Endothelial cell of umbilical vein (primary cell): ENCODE measurements at regions not wholly inside any gene's neighbourhood (a gene's known extent, or its start where the extent isn't known, plus 50 kb on each side); places are given as distances from the start of the nearest gene placed in this dataset.

Experiments
- BruUV-seq: library from RNA; stranded (reverse); fragments of 400-500 nt; replicated peaks from 2 replicates; lab custom pipeline; 2021; lab: Mats Ljungman, UMichigan
- CTCF ChIA-PET: fragments of 300-600, 350-600 bp; sonication (Branson Sonifier 250); formaldehyde crosslinking; loops from one replicate; lab custom pipeline; 2021; ENCODE audit warnings: antibody characterized with exemption, inconsistent platforms; lab: Charles Lee
- POLR2A ChIA-PET: fragments of 300-600, 350-600 bp; sonication (Branson Sonifier 250); formaldehyde crosslinking; loops from one replicate; lab custom pipeline; 2021; ENCODE audit warnings: antibody characterized with exemption, inconsistent platforms; lab: Charles Lee
- DNase-seq: peaks from one replicate; pipeline ENCODE4 v3.0.0-alpha.2; 2011; ENCODE audit warnings: low read depth, low spot score
- FAIRE-seq: peaks from 2 replicates; lab custom pipeline; 2011; peaks lifted over from hg19 to GRCh38; lab: Jason Lieb, UNC
- H2AFZ ChIP-seq: 2 replicates; pipeline ENCODE4 v1.6.0; 2012; ENCODE audit warnings: low read depth, low read length, control low read depth, inconsistent platforms
- H3K27ac ChIP-seq: 2 replicates; pipeline ENCODE4 v1.5.1; 2011; ENCODE audit warnings: low read depth, mild to moderate bottlenecking, control low read depth, low read length, moderate library complexity; ENCODE audit not compliant: insufficient read depth
- H3K27me3 ChIP-seq, 2 experiments: 2 replicates each; pipeline versions ENCODE4 v1.6.0 to v1.6.1; 2011; ENCODE audit warnings: low read length in 2 of 2, mixed read lengths in 1 of 2; ENCODE audit not compliant: control insufficient read depth in 2 of 2, insufficient read depth in 2 of 2
- H3K36me3 ChIP-seq, 2 experiments: 2 replicates in 1 of 2; 3 replicates in 1 of 2; pipeline ENCODE4 v1.5.1; 2011; ENCODE audit warnings: low read length in 2 of 2, mild to moderate bottlenecking in 1 of 2, moderate library complexity in 1 of 2; ENCODE audit not compliant: control insufficient read depth in 2 of 2, insufficient read depth in 2 of 2; ENCODE audit errors: extremely low read depth in 1 of 2
- H3K4me1 ChIP-seq: 3 replicates; pipeline ENCODE4 v1.5.1; 2011; ENCODE audit warnings: mild to moderate bottlenecking, low read length; ENCODE audit not compliant: control insufficient read depth, insufficient read depth; ENCODE audit errors: extremely low read depth
- H3K4me2 ChIP-seq: 2 replicates; pipeline ENCODE4 v1.6.1; 2011; ENCODE audit warnings: low read length, control low read depth, mixed read lengths; ENCODE audit not compliant: insufficient read depth
- H3K4me3 ChIP-seq, 3 experiments: fragments of 200-600 bp in 1 of 3; sonication (generic), shearing (Covaris generic) in 1 of 3; replicated peaks in 1 of 3; 2 replicates each; pipeline ENCODE4 v1.5.1; 2011 to 2016; ENCODE audit warnings: control low read depth in 3 of 3, low read length in 3 of 3, mild to moderate bottlenecking in 2 of 3, inconsistent platforms in 1 of 3, low read depth in 1 of 3, moderate library complexity in 1 of 3; ENCODE audit not compliant: insufficient read depth in 1 of 3
- H3K79me2 ChIP-seq: 2 replicates; pipeline ENCODE4 v1.6.0; 2012; ENCODE audit warnings: low read length, inconsistent platforms; ENCODE audit not compliant: control insufficient read depth, insufficient read depth
- H3K9ac ChIP-seq: replicated peaks from 2 replicates; pipeline ENCODE3; 2011; ENCODE audit warnings: low read length, control low read depth; ENCODE audit not compliant: insufficient read depth; ENCODE audit errors: extremely low read depth
- H3K9me1 ChIP-seq: replicated peaks from 3 replicates; pipeline ENCODE4 v1.6.0; 2011; ENCODE audit warnings: mild to moderate bottlenecking, low read length; ENCODE audit not compliant: control insufficient read depth, insufficient read depth; ENCODE audit errors: extremely low read depth
- H3K9me3 ChIP-seq: replicated peaks from 2 replicates; pipeline ENCODE4 v1.5.1; 2012; ENCODE audit warnings: low read length, inconsistent platforms; ENCODE audit not compliant: control insufficient read depth, insufficient read depth
- H4K20me1 ChIP-seq: replicated peaks from 2 replicates; pipeline ENCODE3; 2011; ENCODE audit warnings: mild to moderate bottlenecking, low read length; ENCODE audit not compliant: control insufficient read depth, insufficient read depth; ENCODE audit errors: extremely low read depth
- EZH2 ChIP-seq: IDR thresholded peaks from 2 replicates; pipeline ENCODE4 v1.6.1; 2012; ENCODE audit warnings: borderline replicate concordance, low read depth, mild to moderate bottlenecking, moderate library complexity, low read length, inconsistent platforms; ENCODE audit not compliant: severe bottlenecking
- FOS ChIP-seq: IDR thresholded peaks from 2 replicates; pipeline ENCODE4 v1.6.1; 2011; ENCODE audit warnings: mild to moderate bottlenecking, low read length, moderate library complexity, borderline replicate concordance; ENCODE audit not compliant: insufficient read depth
- GATA2 ChIP-seq: IDR thresholded peaks from 2 replicates; pipeline ENCODE4 v1.7.0; 2011; ENCODE audit warnings: low read depth, mild to moderate bottlenecking, moderate library complexity, mixed read lengths, low read length; ENCODE audit not compliant: insufficient read length, insufficient read depth
- JUN ChIP-seq: IDR thresholded peaks from 2 replicates; pipeline ENCODE4 v1.6.1; 2011; ENCODE audit warnings: borderline replicate concordance, low read depth; ENCODE audit not compliant: insufficient read length, insufficient read depth
- MYC ChIP-seq: IDR thresholded peaks from one replicate; pipeline ENCODE4 v1.6.1; 2011; ENCODE audit warnings: mild to moderate bottlenecking, low read depth, low read length
- POLR2A ChIP-seq: IDR thresholded peaks from 2 replicates; pipeline ENCODE4 v1.6.1; 2012; ENCODE audit warnings: low read depth, mild to moderate bottlenecking, control low read depth, low read length
- POLR2AphosphoS5 ChIP-seq: IDR thresholded peaks from 2 replicates; pipeline ENCODE4 v1.6.1; 2012; ENCODE audit warnings: low read depth, mild to moderate bottlenecking, control low read depth, low read length, moderate library complexity; ENCODE audit not compliant: insufficient read depth
- dilution Hi-C: fragments of 300-500 bp; cut with MboI; formaldehyde crosslinking; loops from one replicate; pipeline ENCODE4 v1.15.0; 2019; ENCODE audit warnings: low sequenced_read_pairs; ENCODE audit not compliant: extremely low pct_ligation_motif_present
- intact Hi-C: fragments of 100-400 bp; cut with micrococcal nuclease; formaldehyde crosslinking; loops from one replicate; pipeline ENCODE4 v1.10.0; 2022
- TF ChIP-seq, protein P1 (sequence below): IDR thresholded peaks from 2 replicates; pipeline ENCODE4 v1.6.1; 2011; ENCODE audit not compliant: insufficient read depth, insufficient read length
- TF ChIP-seq, protein P2 (sequence below), 2 donors: IDR thresholded peaks; 1 replicate in 1 of 2; 2 replicates in 1 of 2; pipeline ENCODE4 v1.5.1; 2011; ENCODE audit warnings: low read length in 2 of 2, mild to moderate bottlenecking in 2 of 2, moderate library complexity in 2 of 2, control low read depth in 1 of 2, inconsistent platforms in 1 of 2, low read depth in 1 of 2; ENCODE audit not compliant: insufficient read depth in 1 of 2; ENCODE audit errors: extremely low read depth in 1 of 2

DNA sequence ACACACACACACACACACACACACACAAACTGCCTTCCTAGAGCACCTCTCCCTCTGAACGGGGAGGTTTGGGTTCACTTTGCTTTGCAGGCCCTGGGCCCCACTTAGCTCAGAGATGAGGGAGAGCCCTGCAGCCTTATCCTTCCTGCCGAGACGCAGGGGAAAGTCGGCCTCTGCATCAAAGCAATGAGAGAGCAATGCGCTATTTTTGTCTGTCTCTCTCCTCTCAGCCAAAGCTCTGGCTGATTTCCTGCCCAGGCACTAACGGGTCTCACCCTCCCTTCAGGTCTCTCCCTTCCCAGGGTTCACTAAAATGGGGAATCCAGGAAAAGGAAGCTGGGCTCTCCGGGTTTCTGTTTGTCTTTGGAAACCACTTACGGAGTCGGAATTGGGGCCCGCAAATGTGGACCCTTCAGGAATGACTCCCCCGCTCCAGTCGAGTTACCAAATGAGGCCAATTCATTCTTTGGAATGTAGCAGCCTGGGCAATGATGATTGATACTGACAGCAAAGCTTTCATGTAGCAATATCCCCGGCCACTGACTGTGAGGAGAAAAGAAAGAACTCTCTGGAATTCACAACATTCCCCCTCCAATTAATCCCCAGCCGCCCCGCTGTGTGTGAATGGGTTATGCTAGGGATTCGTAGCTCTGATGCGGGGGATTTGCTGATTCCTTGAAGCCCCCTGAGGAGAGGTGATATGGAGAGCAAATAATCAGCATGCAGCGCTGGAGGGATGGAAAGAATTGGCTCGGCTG is 61.5 kb upstream of the WLS start:
- Histone ChIP-seq H3K36me3 (no peaks in the 10 kb centered on the region), H3K9me1 (no peaks in the 10 kb centered on the region), H2AFZ (peak overlapping the region; percentile 68), H4K20me1 (no peaks in the 10 kb centered on the region), H3K4me2 (peak overlapping the region; percentile 5), H3K4me1 (peaks cover 7% of the 10 kb centered on the region), H3K27me3 (no peaks in the 10 kb centered on the region), H3K9me3 (no peaks in the 10 kb centered on the region), H3K4me3 (no peak overlapping the region), H3K9ac (no peak overlapping the region), H3K79me2 (no peaks in the 10 kb centered on the region), H3K27ac (no peak overlapping the region)
- DNase-seq (peak; percentile 41), FAIRE-seq (no peak)
- intact Hi-C loops, result no loop called here
- dilution Hi-C loops, result no loop called here
- ChIA-PET POLR2A (no interaction called here), CTCF (interaction anchor here (1.0 to 1.6 kb wide), 5 partner anchors 8 to 173 kb away, joined by 3 to 10 read pairs (median 3); no protein-coding TSS in a partner anchor)
- BruUV-seq, result no TSS peak
- TF ChIP-seq MYC (no peak), EZH2 (no peak), GATA2 (no peak), FOS (no peak), POLR2AphosphoS5 (no peak), JUN (no peak), POLR2A (no peak)
- TF ChIP-seq, protein P1, sequence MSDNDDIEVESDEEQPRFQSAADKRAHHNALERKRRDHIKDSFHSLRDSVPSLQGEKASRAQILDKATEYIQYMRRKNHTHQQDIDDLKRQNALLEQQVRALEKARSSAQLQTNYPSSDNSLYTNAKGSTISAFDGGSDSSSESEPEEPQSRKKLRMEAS, result no peak
- TF ChIP-seq, protein P2, sequence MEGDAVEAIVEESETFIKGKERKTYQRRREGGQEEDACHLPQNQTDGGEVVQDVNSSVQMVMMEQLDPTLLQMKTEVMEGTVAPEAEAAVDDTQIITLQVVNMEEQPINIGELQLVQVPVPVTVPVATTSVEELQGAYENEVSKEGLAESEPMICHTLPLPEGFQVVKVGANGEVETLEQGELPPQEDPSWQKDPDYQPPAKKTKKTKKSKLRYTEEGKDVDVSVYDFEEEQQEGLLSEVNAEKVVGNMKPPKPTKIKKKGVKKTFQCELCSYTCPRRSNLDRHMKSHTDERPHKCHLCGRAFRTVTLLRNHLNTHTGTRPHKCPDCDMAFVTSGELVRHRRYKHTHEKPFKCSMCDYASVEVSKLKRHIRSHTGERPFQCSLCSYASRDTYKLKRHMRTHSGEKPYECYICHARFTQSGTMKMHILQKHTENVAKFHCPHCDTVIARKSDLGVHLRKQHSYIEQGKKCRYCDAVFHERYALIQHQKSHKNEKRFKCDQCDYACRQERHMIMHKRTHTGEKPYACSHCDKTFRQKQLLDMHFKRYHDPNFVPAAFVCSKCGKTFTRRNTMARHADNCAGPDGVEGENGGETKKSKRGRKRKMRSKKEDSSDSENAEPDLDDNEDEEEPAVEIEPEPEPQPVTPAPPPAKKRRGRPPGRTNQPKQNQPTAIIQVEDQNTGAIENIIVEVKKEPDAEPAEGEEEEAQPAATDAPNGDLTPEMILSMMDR (IDR thresholded peaks at IDR 0.05; ENCODE audit: extremely low read depth in 1 of 2, insufficient read depth in 1 of 2, low read depth in 1 of 2, low read length in 2 of 2), result no peak
